ENCODE measurements at regions not wholly inside any gene's neighbourhood (a gene's known extent, or its start where the extent isn't known, plus 50 kb on each side); places are given as distances from the start of the nearest gene placed in this dataset.

- no peak overlapping the region for H3K27ac ChIP-seq
- H3K4me3 ChIP-seq, result no peak overlapping the region
- ATAC-seq (no peak), DNase-seq (no peak)
- no peaks in the 10 kb centered on the region for H3K4me1 ChIP-seq
- no peaks in the 10 kb centered on the region for H3K27me3 ChIP-seq (ENCODE audit: low read depth)
- no peaks in the 10 kb centered on the region for H3K9me3 ChIP-seq
- TF ChIP-seq, protein P1, sequence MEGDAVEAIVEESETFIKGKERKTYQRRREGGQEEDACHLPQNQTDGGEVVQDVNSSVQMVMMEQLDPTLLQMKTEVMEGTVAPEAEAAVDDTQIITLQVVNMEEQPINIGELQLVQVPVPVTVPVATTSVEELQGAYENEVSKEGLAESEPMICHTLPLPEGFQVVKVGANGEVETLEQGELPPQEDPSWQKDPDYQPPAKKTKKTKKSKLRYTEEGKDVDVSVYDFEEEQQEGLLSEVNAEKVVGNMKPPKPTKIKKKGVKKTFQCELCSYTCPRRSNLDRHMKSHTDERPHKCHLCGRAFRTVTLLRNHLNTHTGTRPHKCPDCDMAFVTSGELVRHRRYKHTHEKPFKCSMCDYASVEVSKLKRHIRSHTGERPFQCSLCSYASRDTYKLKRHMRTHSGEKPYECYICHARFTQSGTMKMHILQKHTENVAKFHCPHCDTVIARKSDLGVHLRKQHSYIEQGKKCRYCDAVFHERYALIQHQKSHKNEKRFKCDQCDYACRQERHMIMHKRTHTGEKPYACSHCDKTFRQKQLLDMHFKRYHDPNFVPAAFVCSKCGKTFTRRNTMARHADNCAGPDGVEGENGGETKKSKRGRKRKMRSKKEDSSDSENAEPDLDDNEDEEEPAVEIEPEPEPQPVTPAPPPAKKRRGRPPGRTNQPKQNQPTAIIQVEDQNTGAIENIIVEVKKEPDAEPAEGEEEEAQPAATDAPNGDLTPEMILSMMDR (IDR thresholded peaks at IDR 0.05), result no peak
- intact Hi-C loops (cut with DNase I), result no loop called here
- H3K36me3 ChIP-seq, result no peaks in the 10 kb centered on the region
These were observed 762.3 kb upstream of the GRM7 start for GRCh38 chr3:6098516-6099157.

DNA sequence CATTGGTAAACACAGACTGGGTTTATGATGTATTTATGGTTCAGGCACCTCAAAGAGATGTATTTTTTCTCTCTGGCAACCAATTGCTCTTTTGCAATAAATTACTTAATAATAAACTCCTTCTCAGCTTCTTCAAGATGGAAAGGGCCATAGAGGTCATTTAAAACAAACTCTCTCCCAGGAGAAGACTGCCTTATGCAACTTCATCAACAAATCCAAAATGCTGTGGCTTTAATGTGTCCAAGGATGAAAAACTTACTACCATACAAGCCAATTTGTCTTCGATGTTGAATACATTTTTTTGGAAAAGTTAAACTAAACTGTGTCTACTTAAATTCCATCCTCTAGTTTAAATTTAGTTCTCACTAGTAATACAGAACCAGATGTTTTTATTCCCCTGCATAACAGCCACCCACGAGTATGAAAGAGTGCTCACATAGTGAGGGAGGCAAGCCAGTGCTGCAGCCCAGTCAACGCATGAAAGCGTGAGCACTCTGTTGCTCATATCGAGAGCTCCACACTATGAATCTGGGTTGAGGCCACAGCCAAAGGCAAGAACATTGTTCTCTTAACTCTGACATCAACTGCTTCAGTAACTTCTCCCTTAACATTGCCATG is 761.3 kb upstream of the GRM7 start:
- intact Hi-C loops (cut with DNase I), result no loop called here
- Histone ChIP-seq H3K4me3 (no peak overlapping the region), H3K9me3 (no peaks in the 10 kb centered on the region), H3K36me3 (no peaks in the 10 kb centered on the region), H3K4me1 (no peaks in the 10 kb centered on the region), H3K27me3 (ENCODE audit: low read depth) (no peaks in the 10 kb centered on the region), H3K27ac (no peak overlapping the region)
- no peak for ATAC-seq
- no peak for DNase-seq
- TF ChIP-seq, protein P1 (IDR thresholded peaks at IDR 0.05), result no peak

DNA sequence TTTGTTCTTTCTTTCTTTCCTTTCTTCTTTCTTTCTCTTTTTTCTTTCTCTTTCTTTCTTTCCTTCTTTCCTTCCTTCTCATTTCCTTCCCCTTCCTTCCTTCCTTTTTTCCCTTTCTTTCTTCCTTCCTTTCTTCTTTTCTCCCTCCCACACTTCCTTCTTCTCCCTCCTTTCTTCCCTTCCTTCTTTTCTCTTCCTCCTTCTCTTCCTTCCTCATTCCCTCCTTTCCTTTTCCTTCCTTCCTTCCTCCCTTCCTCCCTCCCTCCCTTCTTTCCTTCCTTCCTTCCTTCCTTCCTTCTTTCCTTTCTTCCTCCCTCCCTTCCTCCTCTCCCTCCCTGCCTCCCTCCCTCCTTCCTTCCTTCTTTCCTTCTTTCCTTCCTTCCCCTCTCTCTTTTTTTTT is 755.7 kb upstream of the GRM7 start:
- H3K36me3 ChIP-seq, result no peaks in the 10 kb centered on the region
- DNase-seq (no peak), ATAC-seq (no peak)
- TF ChIP-seq, protein P1 (IDR thresholded peaks at IDR 0.05), result no peak
- H3K9me3 ChIP-seq, result no peaks in the 10 kb centered on the region
- H3K4me3 ChIP-seq, result no peak overlapping the region
- intact Hi-C loops (cut with DNase I), result no loop called here
- H3K27me3 ChIP-seq (ENCODE audit: low read depth), result no peaks in the 10 kb centered on the region
- H3K27ac ChIP-seq, result no peak overlapping the region
- H3K4me1 ChIP-seq, result no peaks in the 10 kb centered on the region

DNA sequence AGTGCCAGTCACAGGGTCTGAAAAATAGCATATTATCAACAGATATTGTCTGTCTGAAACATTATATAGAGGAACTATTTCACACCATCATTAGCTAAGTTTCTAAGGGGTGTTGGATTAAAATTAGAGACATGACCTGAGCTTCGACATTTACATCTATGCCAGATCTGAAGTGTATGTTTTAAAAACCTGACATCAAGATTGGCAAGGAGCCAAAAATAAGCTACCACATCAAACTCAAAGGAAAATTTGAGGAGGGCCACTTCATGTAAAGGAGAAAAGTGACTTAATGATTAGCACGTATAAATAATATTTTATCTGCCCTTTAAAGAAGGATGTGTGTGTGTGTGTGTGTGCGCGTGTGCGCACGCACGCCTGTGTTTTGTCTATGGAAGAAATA is 752.0 kb upstream of the GRM7 start:
- no peaks in the 10 kb centered on the region for H3K27me3 ChIP-seq (ENCODE audit: low read depth)
- no peak overlapping the region for H3K4me3 ChIP-seq
- H3K9me3 ChIP-seq, result no peaks in the 10 kb centered on the region
- ATAC-seq (no peak), DNase-seq (no peak)
- TF ChIP-seq, protein P1 (IDR thresholded peaks at IDR 0.05), result no peak
- no peaks in the 10 kb centered on the region for H3K4me1 ChIP-seq
- no peaks in the 10 kb centered on the region for H3K36me3 ChIP-seq
- intact Hi-C loops (cut with DNase I), result no loop called here
- no peak overlapping the region for H3K27ac ChIP-seq

DNA sequence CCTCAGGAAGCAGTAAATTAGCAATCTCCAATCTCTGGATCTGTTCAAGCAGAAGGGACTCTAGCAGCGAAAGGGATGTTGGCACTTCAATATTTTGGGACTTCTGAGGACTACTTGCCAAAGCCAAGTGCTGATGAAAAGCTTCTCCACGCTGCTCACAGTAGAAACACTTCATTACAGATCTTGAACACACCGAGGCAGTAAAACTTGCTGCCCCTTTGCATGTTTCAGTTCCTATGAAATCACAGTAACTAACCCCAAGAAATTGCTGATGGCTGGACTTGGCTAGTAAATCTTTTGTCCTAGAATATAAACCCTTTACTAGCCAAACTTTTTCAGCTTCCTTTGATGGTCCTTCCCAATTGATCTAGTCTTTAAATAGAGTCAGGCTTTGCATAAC is 750.5 kb upstream of the GRM7 start:
- no peak for ATAC-seq

More for the DNA sequence above, 750.5 kb upstream of the GRM7 start:
- no peak overlapping the region for H3K4me3 ChIP-seq
- H3K9me3 ChIP-seq, result no peaks in the 10 kb centered on the region
- H3K36me3 ChIP-seq, result no peaks in the 10 kb centered on the region
- TF ChIP-seq, protein P1 (IDR thresholded peaks at IDR 0.05), result no peak
- no peak for DNase-seq
- intact Hi-C loops (cut with DNase I), result no loop called here
- H3K27ac ChIP-seq, result no peak overlapping the region
- no peaks in the 10 kb centered on the region for H3K4me1 ChIP-seq
- H3K27me3 ChIP-seq (ENCODE audit: low read depth), result no peaks in the 10 kb centered on the region
